DMS53 (cell line): ENCODE measurements at regions not wholly inside any gene's neighbourhood (a gene's known extent, or its start where the extent isn't known, plus 50 kb on each side); places are given as distances from the start of the nearest gene placed in this dataset.

Experiments
- DNase-seq: peaks from one replicate; lab custom pipeline; 2025; lab: John Stamatoyannopoulos, UW

- no peak for DNase-seq
Observed at GRCh38 chr12:71071536-71072097, 86.2 kb downstream of the TSPAN8 start.

- DNase-seq, result peak; percentile 35
Observed at GRCh38 chr12:71070416-71071128, 87.2 kb downstream of the TSPAN8 start.

- DNase-seq, result no peak
Observed at GRCh38 chr12:71069311-71069710, 88.5 kb downstream of the TSPAN8 start.

- peak; percentile 21 for DNase-seq
Observed at GRCh38 chr12:71063087-71063486, 94.7 kb downstream of the TSPAN8 start.

GRCh38 chr12:71061451-71061850, 96.3 kb downstream of the TSPAN8 start:
- DNase-seq, result no peak

GRCh38 chr12:71060426-71060825, 97.4 kb downstream of the TSPAN8 start:
- no peak for DNase-seq

- peak; percentile 21 for DNase-seq
Observed at GRCh38 chr12:71057330-71057729, 100.5 kb downstream of the TSPAN8 start.

GRCh38 chr12:71054551-71054950, 103.2 kb downstream of the TSPAN8 start:
- no peak for DNase-seq

GRCh38 chr12:71046215-71046614, 111.6 kb downstream of the TSPAN8 start:
- DNase-seq, result peak; percentile 18

- DNase-seq, result no peak
Observed at GRCh38 chr12:71045781-71046180, 112.0 kb downstream of the TSPAN8 start.

- DNase-seq, result peak; percentile 39
Observed at GRCh38 chr12:71041476-71041875, 116.3 kb downstream of the TSPAN8 start.

- no peak for DNase-seq
Observed at GRCh38 chr12:71038960-71039359, 118.4 kb upstream of the PTPRR start.

- DNase-seq, result no peak
Observed at GRCh38 chr12:71036526-71036925, 116.0 kb upstream of the PTPRR start.

- DNase-seq, result no peak
Observed at GRCh38 chr12:71032933-71033332, 112.4 kb upstream of the PTPRR start.

- no peak for DNase-seq
Observed at GRCh38 chr12:71029302-71029701, 108.8 kb upstream of the PTPRR start.

- no peak for DNase-seq
Observed at GRCh38 chr12:71027856-71028255, 107.3 kb upstream of the PTPRR start.

- DNase-seq, result no peak
Observed at GRCh38 chr12:71024827-71025226, 104.3 kb upstream of the PTPRR start.

GRCh38 chr12:71024281-71024680, 103.7 kb upstream of the PTPRR start:
- DNase-seq, result no peak

- DNase-seq, result no peak
Observed at GRCh38 chr12:71021491-71021890, 101.0 kb upstream of the PTPRR start.

- DNase-seq, result no peak
Observed at GRCh38 chr12:71019282-71019831, 98.8 kb upstream of the PTPRR start.

GRCh38 chr12:71018682-71019081, 98.1 kb upstream of the PTPRR start:
- DNase-seq, result no peak

- DNase-seq, result peak; percentile 76
Observed at GRCh38 chr12:71014180-71014785, 93.7 kb upstream of the PTPRR start.

GRCh38 chr12:71011261-71011660, 90.7 kb upstream of the PTPRR start:
- peak; percentile 66 for DNase-seq
